ENCODE measurements at regions not wholly inside any gene's neighbourhood (a gene's known extent, or its start where the extent isn't known, plus 50 kb on each side); places are given as distances from the start of the nearest gene placed in this dataset.

GRCh38 chr18:51751901-51752300, 554.4 kb upstream of the MEX3C start:
- TF ChIP-seq, protein P1, sequence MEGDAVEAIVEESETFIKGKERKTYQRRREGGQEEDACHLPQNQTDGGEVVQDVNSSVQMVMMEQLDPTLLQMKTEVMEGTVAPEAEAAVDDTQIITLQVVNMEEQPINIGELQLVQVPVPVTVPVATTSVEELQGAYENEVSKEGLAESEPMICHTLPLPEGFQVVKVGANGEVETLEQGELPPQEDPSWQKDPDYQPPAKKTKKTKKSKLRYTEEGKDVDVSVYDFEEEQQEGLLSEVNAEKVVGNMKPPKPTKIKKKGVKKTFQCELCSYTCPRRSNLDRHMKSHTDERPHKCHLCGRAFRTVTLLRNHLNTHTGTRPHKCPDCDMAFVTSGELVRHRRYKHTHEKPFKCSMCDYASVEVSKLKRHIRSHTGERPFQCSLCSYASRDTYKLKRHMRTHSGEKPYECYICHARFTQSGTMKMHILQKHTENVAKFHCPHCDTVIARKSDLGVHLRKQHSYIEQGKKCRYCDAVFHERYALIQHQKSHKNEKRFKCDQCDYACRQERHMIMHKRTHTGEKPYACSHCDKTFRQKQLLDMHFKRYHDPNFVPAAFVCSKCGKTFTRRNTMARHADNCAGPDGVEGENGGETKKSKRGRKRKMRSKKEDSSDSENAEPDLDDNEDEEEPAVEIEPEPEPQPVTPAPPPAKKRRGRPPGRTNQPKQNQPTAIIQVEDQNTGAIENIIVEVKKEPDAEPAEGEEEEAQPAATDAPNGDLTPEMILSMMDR (IDR thresholded peaks at IDR 0.05), result no peak
- no peak for TF ChIP-seq ZFX (IDR thresholded peaks at IDR 0.05; ENCODE audit: borderline replicate concordance)

Data from 22Rv1 (cell line).